Esophagus muscularis mucosa (tissue), 2 donors: ENCODE measurements at regions not wholly inside any gene's neighbourhood (a gene's known extent, or its start where the extent isn't known, plus 50 kb on each side); places are given as distances from the start of the nearest gene placed in this dataset.

Experiments used
- EP300 ChIP-seq: sonication (generic); formaldehyde crosslinking; IDR thresholded peaks from one replicate; pipeline ENCODE4 v1.6.1; 2017; ENCODE audit warnings: antibody characterized with exemption
- POLR2A ChIP-seq: fragments of 450-650 bp; IDR thresholded peaks from one replicate; pipeline ENCODE4 v1.6.1; 2017; ENCODE audit warnings: antibody characterized with exemption, moderate library complexity, mild to moderate bottlenecking, low read depth

DNA sequence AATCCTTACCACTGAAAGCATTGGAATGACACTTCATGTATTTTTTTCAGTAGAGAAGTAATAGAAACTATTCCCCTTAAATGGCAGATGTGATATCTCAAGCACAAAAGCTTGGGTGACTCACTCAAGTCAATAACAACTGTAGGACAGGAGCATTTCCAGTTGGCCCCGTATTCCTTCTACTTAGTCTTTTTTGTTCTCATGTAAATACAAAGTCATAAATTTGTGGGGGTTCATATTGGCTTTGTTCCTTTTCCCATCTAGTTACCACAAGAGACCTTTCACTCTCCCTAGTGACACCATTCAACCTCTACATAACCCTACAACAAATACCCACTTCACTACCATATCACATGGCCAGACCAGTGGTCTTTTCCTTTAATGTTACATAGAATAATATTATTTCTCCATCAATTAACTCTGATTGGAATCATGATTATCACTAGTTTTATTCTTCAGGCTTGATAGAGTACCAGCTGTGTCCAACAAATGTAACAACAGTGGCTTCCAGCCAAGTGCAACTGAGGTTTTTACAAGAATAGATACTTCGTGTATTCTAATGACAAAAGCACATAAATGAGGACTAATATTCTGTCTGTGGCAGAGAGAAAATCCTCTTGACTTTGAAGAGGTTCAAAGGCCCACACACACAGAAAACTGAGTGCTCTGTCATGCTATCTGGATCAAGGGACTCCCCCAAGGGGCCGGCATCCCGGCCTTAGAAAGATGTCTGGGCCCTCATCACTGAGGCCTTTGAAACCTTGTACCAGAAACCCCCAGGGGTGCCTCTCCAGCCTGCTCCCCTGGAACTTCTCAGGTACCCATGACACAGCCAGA lies 94.0 kb upstream of the THBS1 start:
- TF ChIP-seq POLR2A (no peak), EP300 (no peak)
